Gastrocnemius medialis (tissue), 4 donors: ENCODE measurements at regions not wholly inside any gene's neighbourhood (a gene's known extent, or its start where the extent isn't known, plus 50 kb on each side); places are given as distances from the start of the nearest gene placed in this dataset.

Experiments used
- CTCF ChIP-seq, 5 experiments: fragments of 450-650 bp in 3 of 5; fragments of 200-600 bp in 2 of 5; sonication (generic) in 2 of 5; IDR thresholded peaks in 4 of 5; conservative IDR thresholded peaks in 1 of 5; 1 replicate in 4 of 5; 2 replicates in 1 of 5; pipeline ENCODE4 v1.5.1; 2016 to 2019; ENCODE audit warnings: antibody characterized with exemption in 5 of 5, mild to moderate bottlenecking in 3 of 5, moderate library complexity in 3 of 5
- POLR2A ChIP-seq, 2 donors: fragments of 450-650 bp; IDR thresholded peaks; one replicate each; pipeline ENCODE4 v1.6.1; 2017; ENCODE audit warnings: antibody characterized with exemption in 2 of 2, mild to moderate bottlenecking in 2 of 2, moderate library complexity in 2 of 2

DNA sequence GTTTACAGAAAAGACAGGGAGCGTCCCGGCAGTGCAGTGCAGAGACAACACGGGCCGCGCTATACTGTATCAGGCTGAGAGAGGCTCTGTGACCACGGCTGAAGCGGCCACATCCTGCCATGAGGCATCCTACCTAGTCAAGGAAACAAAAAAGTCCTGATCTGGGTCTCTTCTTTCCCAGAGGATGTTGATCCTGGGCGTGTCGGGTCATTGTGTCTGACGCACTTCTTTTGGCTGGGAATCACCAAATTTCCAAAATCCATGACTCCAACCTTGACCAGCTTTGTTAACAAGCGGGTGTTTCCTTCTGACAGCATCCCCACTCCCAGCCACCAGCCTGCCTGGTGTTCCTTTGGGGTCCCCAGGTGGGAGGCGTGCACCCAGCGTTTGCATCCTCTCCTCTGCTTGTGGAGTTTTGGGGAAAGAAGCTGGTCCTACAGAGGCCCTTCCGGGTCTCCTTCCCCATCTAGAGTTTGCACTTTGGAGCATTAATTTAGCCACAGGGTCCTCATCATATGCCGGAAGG, 91.4 kb upstream of the RAI14 start:
- TF ChIP-seq CTCF (IDR thresholded peaks at IDR 0.05 in 4 of 5, conservative IDR thresholded peaks at IDR 0.05 in 1 of 5), result no peak
- no peak for TF ChIP-seq POLR2A (IDR thresholded peaks at IDR 0.05)
